ENCODE measurements at regions not wholly inside any gene's neighbourhood (a gene's known extent, or its start where the extent isn't known, plus 50 kb on each side); places are given as distances from the start of the nearest gene placed in this dataset.

- Histone ChIP-seq H3K4me2 (ENCODE audit: low read length) (no peak overlapping the region), H3K27me3 (ENCODE audit: insufficient read depth, low read length) (no peaks in the 10 kb centered on the region), H3K9ac (ENCODE audit: low read length) (no peak overlapping the region), H3K27ac (ENCODE audit: low read depth, low read length) (no peak overlapping the region), H3K4me1 (ENCODE audit: control insufficient read depth in 1 of 2, insufficient read depth in 2 of 2, low read length in 2 of 2) (peaks cover 22 to 23% of the 10 kb centered on the region in 2 experiments), H3K4me3 (replicated peaks in 1 of 2; ENCODE audit: low read depth in 1 of 2, low read length in 2 of 2) (no peak overlapping the region), H3K79me2 (ENCODE audit: insufficient read depth, low read length) (peaks cover 23% of the 10 kb centered on the region), H4K20me1 (ENCODE audit: insufficient read depth) (0 out of 2 replicates have a peak, but pooled peaks cover 3% of the 10 kb centered on the region), H3K9me3 (ENCODE audit: control insufficient read depth in 1 of 2, insufficient read depth in 1 of 2, low read depth in 1 of 2, low read length in 2 of 2) (no peaks in the 10 kb centered on the region), H3K9me2 (ENCODE audit: insufficient read depth) (no peaks in the 10 kb centered on the region), H3K36me3 (ENCODE audit: control insufficient read depth in 1 of 2, insufficient read depth in 2 of 2, low read length in 2 of 2) (no peaks in the 10 kb centered on the region), H2AFZ (ENCODE audit: low read depth, low read length, poor library complexity, severe bottlenecking) (no peak overlapping the region)
- ChIA-PET RAD21 (ENCODE audit: low non-redundant PET in 1 of 2, low total read pairs in 2 of 2, uncharacterized antibody in 2 of 2, unreplicated experiment in 2 of 2) (no interaction called here), POLR2A (no interaction called here), CTCF (interaction anchor here (1.4 kb wide), 1 partner anchor 405 kb away, joined by 3 read pairs; no protein-coding TSS in a partner anchor)
- no TSS peak for BruUV-seq (replicated peaks)
- no peak for DNase-seq (ENCODE audit: low read depth, low spot score)
- TF ChIP-seq EGR1 (IDR thresholded peaks at IDR 0.05; ENCODE audit: low read depth), result no peak
- no peak for TF ChIP-seq YY1 (IDR thresholded peaks at IDR 0.05; ENCODE audit: extremely low read depth, insufficient replicate concordance, low read depth, low read length)
- no peak for TF ChIP-seq POLR2AphosphoS5 (IDR thresholded peaks at IDR 0.05; ENCODE audit: low read depth, low read length)
- no peak for TF ChIP-seq SRF (IDR thresholded peaks at IDR 0.05; ENCODE audit: low read depth)
- intact Hi-C loops (cut with micrococcal nuclease), result no loop called here
- ATAC-seq, result no peak
These were observed 149.3 kb downstream of the HAUS1 start for GRCh38 chr18:46253498-46253897.

- ChIA-PET CTCF (no interaction called here), POLR2A (no interaction called here), RAD21 (ENCODE audit: low non-redundant PET in 1 of 2, low total read pairs in 2 of 2, uncharacterized antibody in 2 of 2, unreplicated experiment in 2 of 2) (no interaction called here)
- no peaks in the 10 kb centered on the region for H3K9me2 ChIP-seq (ENCODE audit: insufficient read depth)
- TF ChIP-seq SP1 (IDR thresholded peaks at IDR 0.05; ENCODE audit: low read depth), result no peak
- TF ChIP-seq SIN3A (IDR thresholded peaks at IDR 0.05; ENCODE audit: low read depth), result no peak
- H3K4me3 ChIP-seq (replicated peaks in 1 of 2; ENCODE audit: low read depth in 1 of 2, low read length in 2 of 2), result no peak overlapping the region
- no peaks in the 10 kb centered on the region for H3K36me3 ChIP-seq (ENCODE audit: control insufficient read depth in 1 of 2, insufficient read depth in 2 of 2, low read length in 2 of 2)
- no peaks in the 10 kb centered on the region for H3K27me3 ChIP-seq (ENCODE audit: insufficient read depth, low read length)
- no TSS peak for BruUV-seq (replicated peaks)
- H3K4me2 ChIP-seq (ENCODE audit: low read length), result no peak overlapping the region
- no peak overlapping the region for H3K9ac ChIP-seq (ENCODE audit: low read length)
- 0 out of 2 replicates have a peak, but pooled peaks cover 3% of the 10 kb centered on the region for H4K20me1 ChIP-seq (ENCODE audit: insufficient read depth)
- no peaks in the 10 kb centered on the region for H3K9me3 ChIP-seq (ENCODE audit: control insufficient read depth in 1 of 2, insufficient read depth in 1 of 2, low read depth in 1 of 2, low read length in 2 of 2)
- no peak overlapping the region for H3K27ac ChIP-seq (ENCODE audit: low read depth, low read length)
- intact Hi-C loops (cut with micrococcal nuclease), result no loop called here
- H3K4me1 ChIP-seq (ENCODE audit: control insufficient read depth in 1 of 2, insufficient read depth in 2 of 2, low read length in 2 of 2), result peaks cover under 1 to 9% of the 10 kb centered on the region in 2 experiments; a peak in 2 of 4 replicates
- H3K79me2 ChIP-seq (ENCODE audit: insufficient read depth, low read length), result peaks cover 17% of the 10 kb centered on the region; the same call in 1 of the 2 replicates
- DNase-seq (ENCODE audit: low read depth, low spot score) (no peak), ATAC-seq (no peak)
- no peak overlapping the region for H2AFZ ChIP-seq (ENCODE audit: low read depth, low read length, poor library complexity, severe bottlenecking)
These were observed 151.9 kb downstream of the HAUS1 start for GRCh38 chr18:46256078-46256477.

Data from HCT116 (cell line).